ENCODE measurements at regions not wholly inside any gene's neighbourhood (a gene's known extent, or its start where the extent isn't known, plus 50 kb on each side); places are given as distances from the start of the nearest gene placed in this dataset.

- TF ChIP-seq CTCF (IDR thresholded peaks at IDR 0.05; ENCODE audit: low read length) (no peak), EZH2phosphoT487 (IDR thresholded peaks at IDR 0.05; ENCODE audit: low read length) (no peak)
These were observed 62.9 kb upstream of the LRRC4C start for GRCh38 chr11:41522391-41522790.

Measured in MM.1S (cell line).